Caco-2 (cell line): ENCODE measurements at regions not wholly inside any gene's neighbourhood (a gene's known extent, or its start where the extent isn't known, plus 50 kb on each side); places are given as distances from the start of the nearest gene placed in this dataset.

Experiments
- BruUV-seq: library from RNA; stranded (reverse); fragments of 400-500 nt; replicated peaks from 2 replicates; lab custom pipeline; 2021; lab: Mats Ljungman, UMichigan
- CTCF ChIA-PET: fragments of 300-600 bp; sonication (Branson Sonifier 250); formaldehyde crosslinking; loops from one replicate; lab custom pipeline; 2022; ENCODE audit warnings: antibody characterized with exemption; lab: Charles Lee
- POLR2A ChIA-PET: fragments of 300-600 bp; sonication (Branson Sonifier 250); formaldehyde crosslinking; loops from one replicate; lab custom pipeline; 2022; ENCODE audit warnings: antibody characterized with exemption; lab: Charles Lee
- DNase-seq, 2 experiments: peaks; one replicate each; pipeline versions ENCODE4 v3.0.0 to v3.0.0-alpha.2; 2020 to 2022
- H3K27me3 ChIP-seq: replicated peaks from 2 replicates; pipeline ENCODE4 v1.6.0; 2011; ENCODE audit warnings: low read length; ENCODE audit not compliant: control insufficient read depth, insufficient read depth
- H3K36me3 ChIP-seq: 2 replicates; pipeline ENCODE4 v1.5.1; 2011; ENCODE audit warnings: low read length; ENCODE audit not compliant: control insufficient read depth, insufficient read depth
- H3K4me1 ChIP-seq: fragments of 250-450 bp; sonication (Bioruptor Pico); 2 replicates; pipeline ENCODE4 v1.5.1; 2020; ENCODE audit warnings: mild to moderate bottlenecking
- H3K4me3 ChIP-seq: 2 replicates; pipeline ENCODE4 v1.5.1; 2011; ENCODE audit warnings: low read depth, mild to moderate bottlenecking, control low read depth, low read length
- H3K9me3 ChIP-seq: fragments of 250-450 bp; sonication (Bioruptor Pico); 2 replicates; pipeline ENCODE4 v1.5.1; 2020; ENCODE audit warnings: mild to moderate bottlenecking, moderate library complexity
- H3K27ac Mint-ChIP-seq: one replicate; pipeline ENCODE4 v1.8.0; 2022; ENCODE audit warnings: mixed read lengths; ENCODE audit not compliant: unreplicated experiment
- H3K27me3 Mint-ChIP-seq: one replicate; pipeline ENCODE4 v1.8.0; 2022; ENCODE audit warnings: mixed read lengths; ENCODE audit not compliant: insufficient read depth, unreplicated experiment
- H3K36me3 Mint-ChIP-seq: one replicate; pipeline ENCODE4 v1.8.0; 2022; ENCODE audit warnings: mild to moderate bottlenecking, mixed read lengths; ENCODE audit not compliant: insufficient read depth, unreplicated experiment
- H3K4me1 Mint-ChIP-seq: one replicate; pipeline ENCODE4 v1.8.0; 2022; ENCODE audit warnings: low read depth, mixed read lengths; ENCODE audit not compliant: unreplicated experiment
- H3K4me3 Mint-ChIP-seq: one replicate; pipeline ENCODE4 v1.8.0; 2022; ENCODE audit warnings: mild to moderate bottlenecking, moderate library complexity, mixed read lengths; ENCODE audit not compliant: unreplicated experiment
- H3K9me3 Mint-ChIP-seq: one replicate; pipeline ENCODE4 v1.8.0; 2022; ENCODE audit warnings: mixed read lengths; ENCODE audit not compliant: unreplicated experiment
- CTCF ChIP-seq, 2 experiments: fragments of 200-600 bp in 1 of 2; IDR thresholded peaks; 1 replicate in 1 of 2; 2 replicates in 1 of 2; pipeline versions ENCODE4 v1.5.1 to v1.8.0; 2011 to 2022; ENCODE audit warnings: antibody characterized with exemption in 1 of 2, control low read depth in 1 of 2, inconsistent platforms in 1 of 2, low read depth in 1 of 2, low read length in 1 of 2, mild to moderate bottlenecking in 1 of 2, moderate library complexity in 1 of 2; ENCODE audit not compliant: insufficient read depth in 1 of 2, severe bottlenecking in 1 of 2, unreplicated experiment in 1 of 2
- intact Hi-C: fragments of 100-400 bp; cut with micrococcal nuclease; formaldehyde crosslinking; loops from one replicate; pipeline ENCODE4 v1.10.0; 2022; ENCODE audit not compliant: unreplicated experiment

GRCh38 chr16:88312732-88313131 is 70.0 kb upstream of the ZNF469 start:
- Mint-ChIP-seq H3K9me3 (peaks cover 20% of the 10 kb centered on the region), H3K4me3 (no peak overlapping the region), H3K4me1 (no peaks in the 10 kb centered on the region), H3K36me3 (no peaks in the 10 kb centered on the region), H3K27me3 (no peaks in the 10 kb centered on the region), H3K27ac (no peak overlapping the region)
- Histone ChIP-seq H3K4me1 (peaks cover 9% of the 10 kb centered on the region), H3K27me3 (no peaks in the 10 kb centered on the region), H3K36me3 (no peaks in the 10 kb centered on the region), H3K9me3 (peaks cover 11% of the 10 kb centered on the region), H3K4me3 (no peak overlapping the region)
- no TSS peak for BruUV-seq
- DNase-seq = no peak
- no peak for TF ChIP-seq CTCF (IDR thresholded peaks at IDR 0.05; ENCODE audit: insufficient read depth in 1 of 2, low read depth in 1 of 2, low read length in 1 of 2, severe bottlenecking in 1 of 2, unreplicated experiment in 1 of 2)
- intact Hi-C loops = no loop called here
- CTCF ChIA-PET = no interaction called here
- POLR2A ChIA-PET = no interaction called here

GRCh38 chr16:88314991-88315542 is 67.7 kb upstream of the ZNF469 start:
- peaks cover 20% of the 10 kb centered on the region for H3K9me3 Mint-ChIP-seq

GRCh38 chr16:88315543-88316105 is 67.1 kb upstream of the ZNF469 start:
- H3K27me3 Mint-ChIP-seq = no peaks in the 10 kb centered on the region
- POLR2A ChIA-PET = no interaction called here
- peaks cover 9% of the 10 kb centered on the region for H3K4me1 ChIP-seq
- CTCF ChIA-PET = interaction anchor here (0.8 kb wide), 1 partner anchor 534 kb away, joined by 7 read pairs; no protein-coding TSS in a partner anchor
- H3K4me3 Mint-ChIP-seq = no peak overlapping the region
- H3K9me3 ChIP-seq = peaks cover 13% of the 10 kb centered on the region
- no peaks in the 10 kb centered on the region for H3K4me1 Mint-ChIP-seq
- peaks cover 20% of the 10 kb centered on the region for H3K9me3 Mint-ChIP-seq
- no TSS peak for BruUV-seq
- DNase-seq = peak in 1 of 2 experiments; percentile 66
- no peaks in the 10 kb centered on the region for H3K36me3 ChIP-seq
- no peaks in the 10 kb centered on the region for H3K36me3 Mint-ChIP-seq
- H3K27ac Mint-ChIP-seq = no peak overlapping the region
- intact Hi-C loops = no loop called here
- TF ChIP-seq CTCF (IDR thresholded peaks at IDR 0.05; ENCODE audit: insufficient read depth in 1 of 2, low read depth in 1 of 2, low read length in 1 of 2, severe bottlenecking in 1 of 2, unreplicated experiment in 1 of 2) = no peak
- H3K4me3 ChIP-seq = no peak overlapping the region
- H3K27me3 ChIP-seq = no peaks in the 10 kb centered on the region

More at GRCh38 chr16:88314991-88315542, 67.7 kb upstream of the ZNF469 start:
- Mint-ChIP-seq H3K27me3 (no peaks in the 10 kb centered on the region), H3K36me3 (no peaks in the 10 kb centered on the region), H3K4me3 (no peak overlapping the region), H3K27ac (no peak overlapping the region), H3K4me1 (no peaks in the 10 kb centered on the region)
- intact Hi-C loops = no loop called here
- ChIA-PET CTCF (no interaction called here), POLR2A (no interaction called here)
- Histone ChIP-seq H3K36me3 (no peaks in the 10 kb centered on the region), H3K27me3 (no peaks in the 10 kb centered on the region), H3K4me1 (peaks cover 9% of the 10 kb centered on the region), H3K4me3 (no peak overlapping the region), H3K9me3 (peaks cover 11% of the 10 kb centered on the region)
- DNase-seq = no peak
- no TSS peak for BruUV-seq
- no peak for TF ChIP-seq CTCF (IDR thresholded peaks at IDR 0.05; ENCODE audit: insufficient read depth in 1 of 2, low read depth in 1 of 2, low read length in 1 of 2, severe bottlenecking in 1 of 2, unreplicated experiment in 1 of 2)
